ENCODE measurements at regions not wholly inside any gene's neighbourhood (a gene's known extent, or its start where the extent isn't known, plus 50 kb on each side); places are given as distances from the start of the nearest gene placed in this dataset.
"Not testable (repeated sequence)": the region's sequence is repeated elsewhere in the genome, so short reads cannot be mapped to it uniquely, and the experiment has no call there.

DNA sequence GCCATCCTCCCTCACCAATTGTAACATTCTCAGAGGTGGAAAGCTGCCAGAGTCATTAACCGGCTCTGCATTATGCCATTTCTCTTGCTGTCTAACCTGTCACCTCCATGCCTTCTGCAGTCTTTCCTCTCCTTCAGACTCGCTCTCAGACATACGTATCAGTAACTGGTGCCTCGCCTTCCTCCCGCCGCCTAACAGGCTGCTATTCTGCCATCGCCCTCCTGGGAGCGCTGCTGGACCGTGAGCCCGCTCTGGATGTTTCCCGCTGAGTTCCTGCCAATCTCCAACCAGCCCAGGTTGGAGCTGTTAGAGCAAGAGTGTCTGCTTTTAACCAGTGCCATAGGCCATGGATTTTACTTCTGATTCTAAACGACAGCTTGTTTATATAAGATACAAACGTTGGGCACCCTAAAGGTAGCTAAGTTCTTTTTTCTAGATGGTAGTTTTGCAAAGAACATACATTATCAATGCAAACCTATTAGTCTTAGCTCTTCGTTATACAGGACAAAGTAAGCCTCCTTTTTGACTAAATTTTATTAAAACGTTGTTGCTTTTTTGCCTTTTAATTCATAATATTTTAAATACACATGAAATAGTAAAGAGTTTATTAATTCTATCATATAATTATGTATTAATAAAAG is 59.5 kb upstream of the NEIL3 start:
- peak in 1 of 2 experiments; percentile 74 for DNase-seq

DNA sequence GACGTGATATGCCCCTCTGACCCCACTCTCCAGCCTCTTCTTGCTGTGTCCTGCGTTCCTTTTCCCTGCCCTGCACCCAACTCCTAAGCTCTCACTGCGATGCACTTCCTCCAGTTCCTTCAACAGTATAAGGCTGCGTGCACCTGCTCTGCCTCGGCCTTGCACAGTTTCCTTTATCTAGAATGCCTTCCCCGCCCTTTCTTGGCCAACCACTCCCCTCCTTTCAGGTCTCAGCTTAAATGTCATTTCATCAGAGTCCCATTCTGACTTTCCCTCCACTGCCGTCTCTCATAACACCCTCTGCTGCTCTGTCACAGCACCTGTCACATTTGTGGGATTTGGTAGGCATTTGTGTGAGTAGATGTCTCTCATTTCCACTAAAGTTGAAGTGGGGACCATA is 58.4 kb upstream of the NEIL3 start:
- DNase-seq, result no peak

DNA sequence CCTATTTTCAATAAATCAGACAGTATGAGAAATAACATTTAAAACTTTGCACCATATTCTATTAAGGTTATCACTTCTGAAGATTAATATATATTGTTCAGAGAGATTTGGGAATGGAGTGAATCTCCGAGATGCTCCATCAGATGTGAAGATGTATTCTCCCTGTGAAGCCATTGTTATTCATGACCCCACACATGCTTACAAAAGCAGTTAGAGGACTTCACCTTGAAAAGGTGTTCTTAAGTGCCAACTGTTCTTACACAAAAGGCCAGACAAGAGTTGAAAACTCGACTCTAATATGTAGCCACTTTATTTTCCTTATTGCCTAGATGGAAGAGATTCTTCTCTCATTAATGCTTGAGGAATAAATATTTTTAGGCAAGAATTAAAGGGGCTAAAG is 54.3 kb upstream of the NEIL3 start:
- no peak for DNase-seq

DNA sequence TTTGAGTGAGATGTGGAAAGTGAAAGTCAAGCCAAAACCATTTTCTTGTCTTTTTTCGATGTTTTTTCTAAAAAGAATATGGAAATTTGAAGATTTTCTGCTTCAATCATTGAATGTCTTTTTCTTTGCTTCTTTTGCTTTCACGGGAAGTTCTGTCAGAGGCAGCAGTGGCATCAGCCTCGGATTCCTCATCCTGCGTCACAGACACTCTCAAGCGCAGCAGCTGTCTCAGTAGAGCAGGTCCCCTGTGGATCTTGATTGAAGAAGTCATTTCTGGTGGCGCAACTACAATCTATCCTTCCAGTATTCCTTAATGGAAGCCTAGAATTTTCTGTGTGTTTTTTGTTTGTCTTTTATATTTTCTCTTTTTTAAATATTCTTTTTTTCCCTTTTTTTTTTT is 52.7 kb upstream of the NEIL3 start:
- DNase-seq, result no peak

DNA sequence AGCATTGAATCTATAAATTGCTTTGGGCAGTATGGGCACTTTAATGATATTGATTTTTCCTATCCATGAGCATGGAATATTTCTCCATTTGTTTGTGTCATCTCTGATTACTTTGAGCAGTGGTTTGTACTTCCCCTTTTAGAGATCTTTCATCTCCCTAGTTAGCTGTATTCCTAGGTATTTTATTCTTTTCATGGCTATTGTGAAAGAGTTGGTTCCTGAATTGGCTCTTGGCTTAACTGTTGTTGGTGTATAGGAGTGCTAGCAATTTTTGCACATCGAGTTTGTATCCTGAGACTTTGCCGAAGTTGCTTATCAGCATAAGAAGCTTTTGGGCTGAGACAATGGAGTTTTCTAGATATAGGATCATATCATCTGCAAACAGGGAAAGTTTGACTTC is 50.2 kb upstream of the NEIL3 start:
- DNase-seq, result not testable (repeated sequence)

Data from NCI-H526 (cell line).